ENCODE measurements at regions not wholly inside any gene's neighbourhood (a gene's known extent, or its start where the extent isn't known, plus 50 kb on each side); places are given as distances from the start of the nearest gene placed in this dataset.

GRCh38 chr17:17398188-17398942 lies 78.4 kb upstream of the MED9 start:
- no peak for DNase-seq (ENCODE audit: low read depth)

DNA sequence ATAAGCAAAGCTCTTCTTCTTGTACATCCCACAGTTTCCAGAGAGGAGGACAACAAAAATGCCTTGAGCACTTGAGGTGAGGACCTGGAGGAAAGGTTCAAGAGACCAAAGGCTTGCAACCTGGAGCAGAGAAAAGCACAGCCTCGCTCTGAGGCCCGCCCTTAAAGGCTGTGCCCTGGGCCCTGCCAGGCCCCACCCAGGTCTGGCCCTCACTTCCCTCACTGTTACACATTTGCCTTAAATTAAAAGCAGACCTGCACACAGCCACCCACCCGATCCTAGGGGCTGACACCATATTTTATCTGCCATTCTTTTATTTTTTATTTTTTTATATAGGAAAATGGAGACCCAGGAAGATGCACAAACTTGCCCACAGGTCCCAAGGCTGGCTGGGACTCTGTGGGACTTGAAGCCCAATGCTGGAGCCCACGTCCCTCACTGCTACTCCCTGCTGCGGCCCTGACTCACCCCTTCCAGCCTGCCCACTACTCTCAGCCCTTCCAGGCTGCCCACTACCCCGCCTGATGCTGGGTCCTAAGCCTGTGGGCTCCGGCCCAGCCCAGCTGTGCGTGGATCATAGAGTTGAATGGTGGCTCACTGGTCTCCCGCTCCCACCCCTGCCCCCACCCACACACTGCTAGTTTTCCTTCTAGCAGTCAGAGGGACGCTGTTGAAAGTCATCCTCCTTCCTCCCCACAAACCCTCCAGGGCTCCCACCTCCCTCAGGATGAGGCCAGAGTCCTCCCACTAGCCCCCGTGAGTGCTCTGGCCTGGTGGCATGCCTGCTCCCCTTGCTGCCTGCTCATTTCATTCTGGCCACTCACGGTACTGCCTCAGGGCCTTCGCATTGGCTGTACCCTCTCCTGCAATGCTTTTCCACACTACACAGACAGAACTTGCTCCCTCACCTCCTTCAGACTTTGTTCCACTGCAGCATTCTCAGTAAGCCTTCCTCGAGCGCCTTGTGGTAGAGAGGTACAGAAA lies 77.6 kb upstream of the MED9 start:
- no peak for DNase-seq (ENCODE audit: low read depth)

DNA sequence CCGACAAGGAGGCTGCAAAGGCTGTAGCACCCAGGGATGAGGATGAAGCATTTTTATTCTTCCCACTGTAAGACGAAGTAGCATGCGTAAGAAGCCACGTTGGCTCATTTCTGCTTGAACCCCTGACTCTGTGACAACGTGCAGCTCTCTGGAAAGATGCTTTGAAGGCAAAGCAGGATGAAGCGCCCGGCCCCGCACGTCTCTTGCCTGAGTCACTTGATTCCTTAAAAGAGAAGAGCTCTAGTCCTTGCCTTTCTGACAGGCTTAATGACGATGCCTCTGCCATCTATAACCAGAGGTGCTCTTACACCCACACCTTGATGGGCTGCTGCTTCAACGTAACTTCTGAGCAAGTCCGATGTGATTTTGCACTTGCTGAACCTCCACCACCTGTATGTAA lies 76.7 kb upstream of the MED9 start:
- DNase-seq (ENCODE audit: low read depth) = no peak

GRCh38 chr17:17400566-17401184 lies 76.1 kb upstream of the MED9 start:
- no peak for DNase-seq (ENCODE audit: low read depth)

- no peak for DNase-seq (ENCODE audit: low read depth)
Observed at GRCh38 chr17:17401271-17401781, 75.5 kb upstream of the MED9 start.

DNA sequence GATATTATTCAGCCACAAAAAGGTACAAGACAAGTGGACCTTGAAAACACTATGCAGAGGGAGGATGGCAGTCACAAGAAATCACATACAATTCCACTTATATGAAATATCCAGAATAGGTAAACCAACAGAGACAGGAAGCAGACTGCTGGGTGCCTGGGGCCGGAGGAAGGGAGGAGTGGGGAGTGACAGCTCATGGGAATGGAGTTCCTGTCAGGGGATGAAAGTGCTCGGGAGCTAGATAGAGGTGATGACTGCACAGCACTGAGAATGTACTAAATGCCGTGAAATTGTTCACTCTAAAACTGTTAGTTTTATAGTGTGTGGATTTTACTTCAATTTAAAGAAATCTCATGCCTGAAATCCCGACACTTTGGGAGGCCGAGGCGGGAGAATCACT lies 74.2 kb upstream of the MED9 start:
- no peak for DNase-seq (ENCODE audit: low read depth)

DNA sequence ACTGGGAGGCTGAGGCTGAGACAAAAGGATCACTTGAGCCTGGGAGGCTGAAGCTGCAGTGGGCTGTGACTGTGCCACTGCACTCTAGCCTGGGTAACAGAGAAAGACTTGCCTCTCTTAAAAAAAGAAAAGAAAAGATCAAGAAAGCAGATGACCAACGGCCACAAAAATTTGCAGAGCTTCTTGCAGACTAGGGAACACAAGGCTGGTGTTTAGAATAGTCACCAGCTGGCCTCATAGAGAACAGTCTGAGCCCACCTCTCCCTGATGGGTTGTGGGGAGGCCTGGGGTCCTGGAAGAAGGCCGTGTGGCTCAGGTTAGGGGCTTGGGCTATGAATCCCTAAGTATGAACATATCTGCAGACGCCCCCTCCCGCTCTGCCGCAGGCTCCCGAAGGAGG lies 73.7 kb upstream of the MED9 start:
- DNase-seq (ENCODE audit: low read depth) = no peak

DNA sequence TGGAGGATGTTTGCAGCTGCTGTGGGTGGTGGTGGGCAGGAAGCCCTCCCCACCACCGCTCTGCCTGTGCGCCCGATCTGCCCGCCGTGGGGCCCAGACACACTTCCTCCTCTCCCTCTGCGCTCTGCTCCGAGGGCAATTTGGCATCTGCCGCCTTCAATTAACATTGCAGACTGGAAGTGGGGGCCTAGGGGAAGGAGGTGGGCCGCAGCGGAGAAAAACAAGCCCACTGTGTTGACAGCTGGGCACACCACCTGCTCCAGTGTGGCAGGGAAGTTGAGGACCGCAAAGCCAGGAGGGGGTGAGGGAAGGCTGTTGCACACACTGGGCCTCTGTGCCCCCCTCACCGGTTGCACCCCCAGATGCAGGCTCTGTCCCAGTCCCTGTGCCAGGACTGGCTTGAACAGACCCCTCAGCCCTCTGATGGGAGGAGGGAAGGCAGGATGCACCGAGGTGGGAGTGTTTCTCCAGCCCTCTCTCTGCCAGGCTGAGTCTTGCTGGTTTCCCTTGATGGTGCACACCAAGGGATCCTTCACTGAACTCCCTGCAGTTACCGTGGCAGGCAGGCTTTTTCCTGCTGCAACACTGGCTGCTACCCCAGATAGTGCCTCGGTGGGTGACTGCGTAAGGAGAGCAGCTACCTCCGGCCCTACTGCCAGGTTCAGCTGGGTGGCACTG lies 72.8 kb upstream of the MED9 start:
- peak; percentile 52 for DNase-seq (ENCODE audit: low read depth)

DNA sequence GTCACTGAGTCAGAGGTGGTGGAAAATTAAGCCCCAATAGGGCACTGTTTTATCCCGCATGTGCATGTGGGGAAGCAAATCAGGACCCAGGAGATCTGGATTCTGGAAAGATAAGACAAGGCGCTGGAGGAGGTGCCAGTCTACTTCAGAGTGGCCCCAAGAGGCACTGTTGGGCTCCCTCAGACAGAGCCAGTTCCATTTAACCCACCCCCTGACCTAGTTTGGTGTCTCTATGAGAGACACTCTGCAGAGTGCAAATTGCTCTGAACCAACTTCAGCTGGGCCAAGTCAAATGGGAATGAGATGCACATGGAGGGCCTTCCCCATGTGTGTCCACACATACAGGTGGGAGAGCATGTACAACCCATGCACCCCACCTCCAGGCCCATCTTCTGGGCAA lies 71.1 kb upstream of the MED9 start:
- DNase-seq (ENCODE audit: low read depth) = no peak

- DNase-seq (ENCODE audit: low read depth) = no peak
Observed at GRCh38 chr17:17406225-17406624, 70.6 kb upstream of the MED9 start.

- no peak for DNase-seq (ENCODE audit: low read depth)
Observed at GRCh38 chr17:17408236-17408794, 68.5 kb upstream of the MED9 start.

DNA sequence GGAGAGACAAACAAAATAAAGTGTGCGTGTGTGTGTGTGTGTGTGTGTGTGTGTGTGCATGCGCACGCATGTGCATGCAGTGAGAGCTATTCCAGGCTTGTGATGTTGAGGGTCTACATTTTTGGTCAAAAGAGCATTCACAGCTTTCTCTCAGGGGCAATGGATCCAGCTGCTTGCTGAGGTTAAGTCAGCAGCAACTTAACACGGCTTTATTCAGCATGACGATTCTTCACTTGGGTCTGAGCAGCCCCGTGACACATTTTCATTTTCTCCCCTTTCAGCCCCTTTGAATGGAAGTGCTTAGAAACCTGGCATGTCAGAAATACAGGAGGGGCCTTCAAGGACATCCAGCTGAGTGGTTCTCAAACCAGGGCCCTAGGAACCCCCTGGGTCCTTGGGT lies 66.4 kb upstream of the MED9 start:
- DNase-seq (ENCODE audit: low read depth) = no peak

DNA sequence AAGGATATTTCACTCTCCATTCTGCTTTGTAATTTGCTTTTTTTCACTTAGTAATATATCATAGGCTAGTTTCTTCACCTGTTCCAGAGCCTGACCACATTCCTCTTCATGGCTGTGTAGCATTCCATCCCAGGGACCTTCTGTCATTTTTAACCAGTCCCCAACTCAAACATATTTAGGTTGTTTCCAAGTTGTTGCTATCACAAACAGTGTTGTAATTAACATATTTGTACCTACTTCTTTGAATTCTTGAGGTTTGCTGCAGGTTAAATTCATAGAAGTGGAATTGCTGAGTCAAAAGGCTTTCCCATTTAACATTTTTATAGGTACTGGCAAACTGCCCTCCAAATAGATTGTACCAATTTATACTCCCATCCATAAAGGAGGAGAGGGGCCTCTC lies 65.1 kb upstream of the MED9 start:
- DNase-seq (ENCODE audit: low read depth) = no peak

DNA sequence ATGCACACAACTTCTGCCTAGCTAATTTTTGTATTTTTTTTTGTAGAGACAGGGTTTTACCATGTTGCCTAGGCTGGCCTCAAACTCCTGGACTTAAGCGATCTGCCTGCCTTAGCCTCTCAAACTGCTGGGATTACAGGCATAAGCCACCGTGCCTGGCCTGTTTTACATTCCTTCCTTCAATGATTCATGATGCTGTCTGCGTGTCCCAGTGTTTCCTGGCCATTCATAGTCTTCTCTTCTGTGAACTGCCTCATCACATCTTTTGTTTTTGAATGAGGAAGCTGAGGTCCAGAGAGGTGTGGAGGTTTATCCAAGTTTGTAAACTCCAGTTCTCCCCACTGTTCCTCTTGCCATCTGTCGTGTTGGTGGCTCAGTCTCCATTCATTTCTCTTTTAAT lies 64.5 kb upstream of the MED9 start:
- no peak for DNase-seq (ENCODE audit: low read depth)

- DNase-seq (ENCODE audit: low read depth) = no peak
Observed at GRCh38 chr17:17413215-17413792, 63.5 kb upstream of the MED9 start.

GRCh38 chr17:17413821-17414220 lies 63.0 kb upstream of the MED9 start:
- DNase-seq (ENCODE audit: low read depth) = no peak

DNA sequence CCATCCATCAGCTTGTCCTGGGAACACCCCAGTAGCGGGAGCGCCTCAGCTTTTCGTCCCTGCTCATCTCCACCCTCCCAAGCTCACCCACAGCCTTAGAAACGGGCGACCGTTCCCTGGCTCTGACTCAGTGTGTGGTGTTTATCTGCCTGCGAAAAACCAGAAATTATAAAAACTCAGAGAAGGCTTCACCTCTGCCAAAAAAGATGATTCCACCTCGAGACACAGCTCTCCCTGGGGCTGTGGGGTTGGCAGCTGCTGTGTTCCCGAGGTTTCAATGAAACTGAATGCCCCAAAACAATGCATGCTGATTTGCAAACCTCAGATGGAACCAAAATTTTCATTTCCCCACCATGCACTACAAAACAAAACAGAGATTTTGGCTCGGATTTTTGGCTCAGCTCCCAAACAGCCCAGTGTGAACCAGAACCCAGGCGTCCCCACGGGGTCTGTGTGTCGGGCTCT lies 62.4 kb upstream of the MED9 start:
- no peak for DNase-seq (ENCODE audit: low read depth)

GRCh38 chr17:17415006-17415405 lies 61.8 kb upstream of the MED9 start:
- DNase-seq (ENCODE audit: low read depth) = no peak

DNA sequence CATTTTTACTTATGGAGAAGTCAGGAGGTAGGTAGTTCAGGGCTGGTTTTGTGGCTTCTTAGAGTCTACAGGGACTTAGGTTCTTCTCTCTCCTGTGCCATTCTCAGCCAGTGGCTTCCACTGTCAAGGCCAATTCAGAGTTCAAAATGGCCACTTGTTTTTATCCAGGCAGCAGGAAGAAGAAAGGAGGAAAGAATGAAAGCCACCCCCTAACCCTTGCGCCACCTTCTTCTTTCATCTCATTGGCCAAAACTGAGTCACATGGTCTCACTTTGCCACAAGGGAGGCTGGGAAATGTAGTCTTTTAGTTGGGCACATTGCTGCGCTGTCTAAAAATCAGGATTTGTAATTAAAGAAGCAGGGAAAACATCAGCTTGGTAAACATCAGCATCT lies 60.8 kb upstream of the MED9 start:
- DNase-seq (ENCODE audit: low read depth) = no peak

DNA sequence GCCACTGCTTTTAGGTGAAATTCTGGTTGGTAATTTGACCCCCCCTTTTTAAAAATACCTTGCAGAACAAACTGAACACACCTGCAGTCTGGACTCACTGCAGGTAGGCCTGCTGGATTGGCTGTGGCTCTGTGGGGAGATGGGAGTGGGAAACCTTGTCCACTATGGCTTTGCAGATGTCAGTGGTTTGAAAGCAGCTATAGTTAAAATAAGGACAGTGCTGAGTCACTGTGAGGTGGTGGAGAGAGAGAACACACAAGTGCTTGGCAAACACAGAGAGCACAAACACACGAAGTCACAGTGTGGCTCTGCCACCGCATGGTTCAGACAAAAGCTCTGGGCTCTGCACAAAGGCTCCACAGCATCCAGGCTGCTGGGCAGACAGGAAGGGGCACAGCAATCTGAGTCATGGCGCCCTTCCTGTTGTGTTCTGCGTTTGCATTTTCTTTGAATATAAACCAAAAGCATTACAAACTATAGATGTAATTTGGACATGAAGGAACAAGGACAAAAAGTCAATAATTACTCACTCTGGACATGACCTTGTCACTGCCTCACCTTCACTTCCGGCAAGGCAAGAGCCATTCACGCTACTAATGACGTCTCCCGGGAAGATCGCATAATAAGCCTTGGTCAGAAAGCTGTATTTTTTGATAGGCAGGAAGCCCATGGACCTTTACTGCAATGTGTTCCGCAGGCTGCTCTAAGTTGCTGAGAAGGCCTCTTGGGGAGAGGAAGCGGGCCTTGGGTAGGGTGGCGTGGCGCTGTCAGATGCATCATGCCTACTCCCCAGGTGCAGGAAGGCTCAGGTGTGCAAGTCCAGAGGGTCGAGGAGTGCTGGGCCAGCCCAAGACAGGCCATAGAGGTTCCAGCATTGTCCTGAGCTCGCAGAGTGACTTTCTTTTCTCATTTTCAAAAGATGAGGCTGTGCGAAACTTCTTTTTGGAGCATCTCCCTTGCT lies 60.1 kb upstream of the MED9 start:
- peak; percentile 31 for DNase-seq (ENCODE audit: low read depth)

Data from activated T-helper 1 cell treated with Interleukin-2 at 50 U/mL for 16 hours (primary cell).